MM.1S (cell line): ENCODE measurements at regions not wholly inside any gene's neighbourhood (a gene's known extent, or its start where the extent isn't known, plus 50 kb on each side); places are given as distances from the start of the nearest gene placed in this dataset.

ENCODE experiments used
- DNase-seq: peaks from one replicate; pipeline ENCODE4 v3.0.0-alpha.2; 2015
- H2AFZ ChIP-seq: fragments of 300-600 bp; sonication (generic); 2 replicates; pipeline ENCODE4 v1.6.0; 2016; ENCODE audit warnings: antibody characterized with exemption, low read length
- H3F3A ChIP-seq: fragments of 300-600 bp; sonication (generic); 2 replicates; pipeline ENCODE4 v1.6.1; 2016; ENCODE audit warnings: mild to moderate bottlenecking, antibody characterized with exemption, low read length, moderate library complexity, mixed read lengths; ENCODE audit not compliant: insufficient read depth
- H3K27ac ChIP-seq: fragments of 300-600 bp; sonication (generic); 2 replicates; pipeline ENCODE4 v1.5.1; 2016; ENCODE audit warnings: mild to moderate bottlenecking, low read length
- H3K27me3 ChIP-seq: fragments of 300-600 bp; sonication (generic); replicated peaks from 2 replicates; pipeline ENCODE4 v1.6.0; 2016; ENCODE audit warnings: low read length; ENCODE audit not compliant: insufficient read depth
- H3K36me3 ChIP-seq: fragments of 300-600 bp; sonication (generic); replicated peaks from 2 replicates; pipeline ENCODE4 v1.6.1; 2016; ENCODE audit warnings: mild to moderate bottlenecking, low read length, mixed read lengths; ENCODE audit not compliant: insufficient read depth
- H3K4me1 ChIP-seq: fragments of 300-600 bp; sonication (generic); 2 replicates; pipeline ENCODE4 v1.6.1; 2016; ENCODE audit warnings: low read length, mixed read lengths
- H3K4me2 ChIP-seq: fragments of 300-600 bp; sonication (generic); 2 replicates; pipeline ENCODE4 v1.6.0; 2016; ENCODE audit warnings: low read depth, low read length
- H3K4me3 ChIP-seq: fragments of 300-600 bp; sonication (generic); 2 replicates; pipeline ENCODE4 v1.5.1; 2016; ENCODE audit warnings: low read length, mixed read lengths
- H3K79me2 ChIP-seq: fragments of 300-600 bp; sonication (generic); 2 replicates; pipeline ENCODE4 v1.6.1; 2016; ENCODE audit warnings: mixed run types, low read length, mixed read lengths
- H3K9ac ChIP-seq: fragments of 300-600 bp; sonication (generic); 2 replicates; pipeline ENCODE4 v1.6.1; 2016; ENCODE audit warnings: low read length, mixed read lengths
- H3K9me2 ChIP-seq: fragments of 300-600 bp; sonication (generic); replicated peaks from 2 replicates; pipeline ENCODE4 v1.6.1; 2016; ENCODE audit warnings: mild to moderate bottlenecking, low read length, mixed read lengths; ENCODE audit not compliant: insufficient read depth
- H3K9me3 ChIP-seq: fragments of 300-600 bp; sonication (generic); replicated peaks from 2 replicates; pipeline ENCODE4 v1.6.1; 2016; ENCODE audit warnings: mild to moderate bottlenecking, low read length, mixed read lengths; ENCODE audit not compliant: insufficient read depth
- H4K20me1 ChIP-seq: fragments of 300-600 bp; sonication (generic); 2 replicates; pipeline ENCODE4 v1.6.1; 2016; ENCODE audit warnings: mild to moderate bottlenecking, low read length, moderate library complexity, mixed read lengths; ENCODE audit not compliant: insufficient read depth
- CTCF ChIP-seq: fragments of 300-600 bp; sonication (generic); IDR thresholded peaks from 2 replicates; pipeline ENCODE4 v1.5.1; 2016; ENCODE audit warnings: antibody characterized with exemption, low read length, mixed read lengths
- EZH2 ChIP-seq: fragments of 300-600 bp; sonication (generic); optimal IDR thresholded peaks from 2 replicates; pipeline ENCODE3; 2017; ENCODE audit warnings: low read depth, mild to moderate bottlenecking, antibody characterized with exemption, low read length, mixed read lengths
- EZH2phosphoT487 ChIP-seq: fragments of 300-600 bp; sonication (generic); IDR thresholded peaks from 2 replicates; pipeline ENCODE4 v1.6.1; 2018; ENCODE audit warnings: antibody characterized with exemption, low read length

- DNase-seq = no peak
- no peaks in the 10 kb centered on the region for H4K20me1 ChIP-seq
- H3K27me3 ChIP-seq = no peaks in the 10 kb centered on the region
- H3K79me2 ChIP-seq = no peaks in the 10 kb centered on the region
- no peak for TF ChIP-seq EZH2
- no peak for TF ChIP-seq EZH2phosphoT487
- TF ChIP-seq CTCF = no peak
- H3K27ac ChIP-seq = no peak overlapping the region
- H3K4me2 ChIP-seq = no peak overlapping the region
- H3K36me3 ChIP-seq = no peaks in the 10 kb centered on the region
- H3K4me1 ChIP-seq = no peaks in the 10 kb centered on the region
- H3K9me3 ChIP-seq = no peaks in the 10 kb centered on the region
- H3K4me3 ChIP-seq = no peak overlapping the region
- no peak overlapping the region for H3K9ac ChIP-seq
- no peaks in the 10 kb centered on the region for H3K9me2 ChIP-seq
- no peaks in the 10 kb centered on the region for H3F3A ChIP-seq
- no peak overlapping the region for H2AFZ ChIP-seq
These were observed 111.9 kb upstream of the ACSL4 start for GRCh38 chrX:109844986-109845385.

- Histone ChIP-seq H3K9me3 (no peaks in the 10 kb centered on the region), H2AFZ (no peak overlapping the region), H3F3A (no peaks in the 10 kb centered on the region), H3K9me2 (no peaks in the 10 kb centered on the region), H3K4me2 (no peak overlapping the region), H3K36me3 (no peaks in the 10 kb centered on the region), H3K79me2 (no peaks in the 10 kb centered on the region), H3K27ac (no peak overlapping the region), H3K27me3 (no peaks in the 10 kb centered on the region), H3K4me3 (no peak overlapping the region), H3K9ac (no peak overlapping the region), H3K4me1 (no peaks in the 10 kb centered on the region), H4K20me1 (no peaks in the 10 kb centered on the region)
- TF ChIP-seq EZH2phosphoT487 = no peak
- TF ChIP-seq CTCF = no peak
- TF ChIP-seq EZH2 = no peak
- no peak for DNase-seq
These were observed 112.9 kb upstream of the ACSL4 start for GRCh38 chrX:109845996-109846395.

- Histone ChIP-seq H2AFZ (no peak overlapping the region), H3K27me3 (no peaks in the 10 kb centered on the region), H3K4me1 (no peaks in the 10 kb centered on the region), H3K79me2 (no peaks in the 10 kb centered on the region), H3K36me3 (no peaks in the 10 kb centered on the region), H3K27ac (no peak overlapping the region), H3K9me2 (no peaks in the 10 kb centered on the region), H4K20me1 (no peaks in the 10 kb centered on the region), H3K9ac (no peak overlapping the region), H3F3A (no peaks in the 10 kb centered on the region), H3K4me2 (no peak overlapping the region), H3K9me3 (no peaks in the 10 kb centered on the region), H3K4me3 (no peak overlapping the region)
- no peak for TF ChIP-seq EZH2
- TF ChIP-seq CTCF = no peak
- no peak for TF ChIP-seq EZH2phosphoT487
- no peak for DNase-seq
These were observed 114.5 kb upstream of the ACSL4 start for GRCh38 chrX:109847257-109848187.
